Mesendoderm (in vitro differentiated cells): ENCODE measurements at regions not wholly inside any gene's neighbourhood (a gene's known extent, or its start where the extent isn't known, plus 50 kb on each side); places are given as distances from the start of the nearest gene placed in this dataset.
A peak's percentile ranks its signal among the peaks of the same experiment; 100 is the strongest.
"Not testable (repeated sequence)": the region's sequence is repeated elsewhere in the genome, so short reads cannot be mapped to it uniquely, and the experiment has no call there.

ENCODE experiments used
- DNase-seq: peaks from one replicate; pipeline ENCODE4 v3.0.0; 2013
- H2AK5ac ChIP-seq: 2 replicates; pipeline ENCODE4 v1.6.1; 2013; ENCODE audit warnings: low read length, inconsistent platforms
- H2BK120ac ChIP-seq: 2 replicates; pipeline ENCODE4 v1.6.1; 2013; ENCODE audit warnings: low read depth, mild to moderate bottlenecking, low read length, moderate library complexity, mixed read lengths
- H2BK15ac ChIP-seq: replicated peaks from 2 replicates; pipeline ENCODE4 v1.6.1; 2013; ENCODE audit warnings: low read depth, mild to moderate bottlenecking, moderate library complexity
- H2BK5ac ChIP-seq: 2 replicates; pipeline ENCODE4 v1.6.1; 2013; ENCODE audit warnings: low read length, inconsistent platforms
- H3K18ac ChIP-seq: 2 replicates; pipeline ENCODE4 v1.6.1; 2013; ENCODE audit warnings: mild to moderate bottlenecking, low read length, mixed read lengths
- H3K23ac ChIP-seq: one replicate; pipeline ENCODE4 v1.6.1; 2013; ENCODE audit warnings: low read length
- H3K27ac ChIP-seq: 2 replicates; pipeline ENCODE4 v1.5.1; 2013; ENCODE audit warnings: low read depth, mild to moderate bottlenecking, inconsistent platforms, low read length, moderate library complexity
- H3K27me3 ChIP-seq: 2 replicates; pipeline ENCODE4 v1.6.1; 2013; ENCODE audit warnings: low read length, control low read depth, mild to moderate bottlenecking, inconsistent platforms; ENCODE audit not compliant: insufficient read depth, poor library complexity
- H3K36me3 ChIP-seq: 2 replicates; pipeline ENCODE4 v1.6.1; 2013; ENCODE audit warnings: low read length, inconsistent platforms; ENCODE audit not compliant: control insufficient read depth, insufficient read depth
- H3K4ac ChIP-seq: one replicate; pipeline ENCODE4 v1.6.1; 2013; ENCODE audit warnings: low read depth, mild to moderate bottlenecking, low read length, moderate library complexity
- H3K4me1 ChIP-seq: 2 replicates; pipeline ENCODE4 v1.6.1; 2013; ENCODE audit warnings: low read depth, low read length, inconsistent platforms; ENCODE audit not compliant: control insufficient read depth
- H3K4me2 ChIP-seq: 2 replicates; pipeline ENCODE4 v1.6.1; 2013; ENCODE audit warnings: low read length
- H3K4me3 ChIP-seq: 2 replicates; pipeline ENCODE4 v1.5.1; 2013; ENCODE audit warnings: mild to moderate bottlenecking, low read length
- H3K56ac ChIP-seq: one replicate; pipeline ENCODE4 v1.6.1; 2013; ENCODE audit warnings: low read length
- H3K79me1 ChIP-seq: 2 replicates; pipeline ENCODE4 v1.6.1; 2013; ENCODE audit warnings: low read length, inconsistent platforms
- H3K79me2 ChIP-seq: 2 replicates; pipeline ENCODE4 v1.6.1; 2013; ENCODE audit warnings: mild to moderate bottlenecking, low read length; ENCODE audit not compliant: control insufficient read depth, insufficient read depth
- H3K9ac ChIP-seq: 2 replicates; pipeline ENCODE4 v1.6.1; 2013; ENCODE audit warnings: low read length, inconsistent platforms
- H4K5ac ChIP-seq: one replicate; pipeline ENCODE4 v1.6.1; 2013; ENCODE audit warnings: low read length
- H4K8ac ChIP-seq: one replicate; pipeline ENCODE4 v1.6.1; 2013; ENCODE audit warnings: low read depth, mild to moderate bottlenecking, control low read depth, low read length, moderate library complexity
- WGBS: extraction: QIAGEN DNeasy Blood & Tissue Kit; methylation state at CpG from one replicate; pipeline ENCODE4 v1.1.7; 2013; ENCODE audit warnings: low lambda C conversion rate, missing lambda C conversion rate; ENCODE audit not compliant: insufficient coverage; ENCODE audit errors: extremely low coverage; 5-methylcytosine and 5-hydroxymethylcytosine counted together

DNA sequence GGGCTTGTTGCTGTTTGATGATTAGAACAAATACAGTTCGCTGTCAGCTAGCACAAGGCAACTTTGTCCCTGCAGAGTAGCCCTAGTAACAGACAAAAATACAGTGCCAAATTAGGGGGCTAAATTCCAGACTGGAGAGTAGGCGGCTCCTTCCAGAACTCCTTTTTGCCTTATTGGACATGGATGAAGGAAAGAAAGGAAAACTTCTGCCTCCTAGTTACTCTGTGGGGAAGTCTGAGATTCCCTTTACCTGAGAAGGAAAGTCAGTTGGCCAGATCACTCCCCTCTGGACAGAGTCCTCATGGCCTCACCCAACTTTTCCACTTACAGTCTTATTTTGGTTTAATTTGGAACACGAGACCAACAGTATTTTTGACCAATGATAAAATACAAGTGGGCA is 140.5 kb upstream of the ADAMTS3 start:
- no peaks in the 10 kb centered on the region for H3K4me1 ChIP-seq
- no peaks in the 10 kb centered on the region for H3K79me1 ChIP-seq
- no peak overlapping the region for H3K18ac ChIP-seq
- no peak overlapping the region for H3K4ac ChIP-seq
- no peak overlapping the region for H4K8ac ChIP-seq
- WGBS = no CpG with 5 or more reads among the region's 3 CpGs
- H3K27me3 ChIP-seq = no peaks in the 10 kb centered on the region
- H2BK120ac ChIP-seq = no peak overlapping the region
- no peak overlapping the region for H3K56ac ChIP-seq
- H3K4me2 ChIP-seq = no peak overlapping the region
- H3K36me3 ChIP-seq = no peaks in the 10 kb centered on the region
- H3K23ac ChIP-seq = no peak overlapping the region
- H3K9ac ChIP-seq = no peak overlapping the region
- H2BK15ac ChIP-seq = no peak overlapping the region
- DNase-seq = no peak
- no peaks in the 10 kb centered on the region for H3K79me2 ChIP-seq
- no peak overlapping the region for H2AK5ac ChIP-seq
- no peak overlapping the region for H4K5ac ChIP-seq
- H2BK5ac ChIP-seq = no peak overlapping the region
- no peak overlapping the region for H3K4me3 ChIP-seq
- H3K27ac ChIP-seq = no peak overlapping the region

DNA sequence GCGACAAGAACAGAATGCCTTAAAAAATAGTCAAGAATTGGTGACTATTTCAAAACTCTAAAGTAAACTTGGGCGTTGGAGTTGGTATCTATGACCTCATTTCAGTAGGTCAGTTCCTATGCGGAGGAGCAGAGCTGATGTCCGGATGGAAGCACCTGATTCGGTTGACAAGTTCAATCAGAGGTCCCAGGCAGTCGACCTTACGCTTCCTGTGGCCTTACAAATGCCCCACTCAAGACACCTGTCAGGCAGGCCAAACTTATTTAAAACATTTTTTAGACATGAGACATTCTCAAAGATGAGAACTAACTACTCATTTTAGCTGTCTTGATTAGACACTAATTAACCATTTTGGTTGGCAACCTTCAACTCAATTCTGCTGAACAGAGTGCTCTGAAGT is 137.7 kb upstream of the ADAMTS3 start:
- Histone ChIP-seq H3K27me3 (no peaks in the 10 kb centered on the region), H3K18ac (no peak overlapping the region), H3K23ac (no peak overlapping the region), H3K4ac (no peak overlapping the region), H3K56ac (no peak overlapping the region), H3K79me2 (no peaks in the 10 kb centered on the region), H3K4me3 (no peak overlapping the region), H3K4me2 (no peak overlapping the region), H3K27ac (no peak overlapping the region), H4K5ac (no peak overlapping the region), H3K4me1 (no peaks in the 10 kb centered on the region), H2BK15ac (no peak overlapping the region), H3K9ac (no peak overlapping the region), H3K79me1 (no peaks in the 10 kb centered on the region), H4K8ac (no peak overlapping the region), H3K36me3 (no peaks in the 10 kb centered on the region), H2AK5ac (no peak overlapping the region), H2BK5ac (no peak overlapping the region), H2BK120ac (no peak overlapping the region)
- no CpG with 5 or more reads among the region's 7 CpGs for WGBS
- no peak for DNase-seq

DNA sequence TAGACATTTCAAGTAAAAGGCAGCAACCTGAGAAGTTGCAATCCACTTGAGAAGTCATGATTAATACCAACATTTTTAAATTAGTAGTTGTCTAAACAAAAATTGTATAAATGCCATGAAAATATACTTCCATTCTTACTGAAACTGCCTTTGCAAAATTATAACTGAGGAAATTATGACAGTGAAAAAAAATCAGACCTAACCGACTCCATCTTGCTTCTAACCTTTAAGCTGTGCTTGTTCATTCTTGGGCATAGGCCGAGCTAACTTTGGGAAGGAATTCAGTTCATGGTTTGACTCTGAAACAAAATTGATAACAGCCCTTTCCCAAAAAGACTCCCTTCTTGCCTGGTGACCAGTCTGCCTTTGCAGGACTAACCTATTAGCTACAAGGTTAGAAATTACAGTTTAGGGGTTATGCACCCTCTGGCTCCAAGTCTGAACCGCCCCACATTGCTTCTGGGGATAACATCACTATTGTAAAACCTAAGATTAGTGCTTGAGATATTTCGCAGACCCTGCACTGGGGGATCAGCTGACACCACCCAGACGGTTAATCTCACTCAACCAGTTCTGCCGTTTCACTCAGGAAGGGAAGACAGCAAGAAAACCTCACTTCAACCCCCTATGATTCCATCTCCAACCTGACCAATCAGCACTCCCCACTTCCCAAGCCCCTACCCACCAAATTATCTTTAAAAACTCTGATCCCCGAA is 136.1 kb upstream of the ADAMTS3 start:
- H3K4me1 ChIP-seq, H3K4ac ChIP-seq, H3K4me3 ChIP-seq, H4K8ac ChIP-seq, H3K79me2 ChIP-seq, H3K79me1 ChIP-seq, H3K9ac ChIP-seq, H2BK15ac ChIP-seq, H3K27ac ChIP-seq, H3K4me2 ChIP-seq, H3K23ac ChIP-seq, H2BK120ac ChIP-seq, H2BK5ac ChIP-seq, H4K5ac ChIP-seq, H2AK5ac ChIP-seq, H3K36me3 ChIP-seq, H3K27me3 ChIP-seq, H3K18ac ChIP-seq, H3K56ac ChIP-seq: not testable (repeated sequence)
- no CpG with 5 or more reads among the region's 7 CpGs for WGBS
- DNase-seq = peak; percentile 53

DNA sequence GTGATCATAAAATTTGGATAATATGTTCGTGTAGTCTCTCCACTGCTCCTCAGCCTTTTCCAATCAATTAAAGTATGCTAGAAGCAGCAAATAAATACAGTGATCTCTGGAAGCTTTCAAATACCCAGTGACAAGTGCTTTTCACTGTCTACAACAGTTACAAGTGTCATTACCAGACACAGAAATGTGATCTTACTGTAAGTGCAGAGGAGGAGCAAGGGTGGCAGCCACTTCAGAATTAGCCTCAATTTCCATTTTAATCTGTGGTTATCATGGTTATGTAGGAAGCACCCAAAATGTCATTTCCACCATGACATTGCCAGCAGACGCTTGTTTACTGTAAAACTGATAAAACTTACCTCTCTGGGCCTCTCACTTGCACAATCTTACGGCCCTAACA is 133.9 kb upstream of the ADAMTS3 start:
- no peaks in the 10 kb centered on the region for H3K27me3 ChIP-seq
- no peak overlapping the region for H3K9ac ChIP-seq
- H3K18ac ChIP-seq = no peak overlapping the region
- no peak overlapping the region for H2AK5ac ChIP-seq
- no peak overlapping the region for H2BK15ac ChIP-seq
- no peak overlapping the region for H3K4me3 ChIP-seq
- no peaks in the 10 kb centered on the region for H3K79me1 ChIP-seq
- H3K4ac ChIP-seq = no peak overlapping the region
- no peak overlapping the region for H4K8ac ChIP-seq
- no peak overlapping the region for H3K4me2 ChIP-seq
- H3K79me2 ChIP-seq = no peaks in the 10 kb centered on the region
- WGBS = no CpG with 5 or more reads among the region's 3 CpGs
- H3K36me3 ChIP-seq = no peaks in the 10 kb centered on the region
- DNase-seq = peak; percentile 15
- no peaks in the 10 kb centered on the region for H3K4me1 ChIP-seq
- no peak overlapping the region for H3K56ac ChIP-seq
- H4K5ac ChIP-seq = no peak overlapping the region
- no peak overlapping the region for H3K27ac ChIP-seq
- no peak overlapping the region for H2BK120ac ChIP-seq
- H3K23ac ChIP-seq = no peak overlapping the region
- H2BK5ac ChIP-seq = no peak overlapping the region

GRCh38 chr4:72701987-72702819 is 133.2 kb upstream of the ADAMTS3 start:
- Histone ChIP-seq H3K27me3 (no peaks in the 10 kb centered on the region), H3K27ac (no peak overlapping the region), H3K4ac (no peak overlapping the region), H3K4me3 (no peak overlapping the region), H3K9ac (no peak overlapping the region), H2AK5ac (no peak overlapping the region), H2BK15ac (no peak overlapping the region), H3K4me1 (no peaks in the 10 kb centered on the region), H3K4me2 (no peak overlapping the region), H4K8ac (no peak overlapping the region), H2BK120ac (no peak overlapping the region), H4K5ac (no peak overlapping the region), H3K23ac (no peak overlapping the region), H3K56ac (no peak overlapping the region), H3K79me2 (no peaks in the 10 kb centered on the region), H3K79me1 (no peaks in the 10 kb centered on the region), H3K18ac (no peak overlapping the region), H2BK5ac (no peak overlapping the region), H3K36me3 (no peaks in the 10 kb centered on the region)
- peak; percentile 69 for DNase-seq
- no CpG with 5 or more reads among the region's 7 CpGs for WGBS
